ENCODE measurements at regions not wholly inside any gene's neighbourhood (a gene's known extent, or its start where the extent isn't known, plus 50 kb on each side); places are given as distances from the start of the nearest gene placed in this dataset.

- TF ChIP-seq TEAD4 (IDR thresholded peaks at IDR 0.05): no peak
- TF ChIP-seq, protein P1, sequence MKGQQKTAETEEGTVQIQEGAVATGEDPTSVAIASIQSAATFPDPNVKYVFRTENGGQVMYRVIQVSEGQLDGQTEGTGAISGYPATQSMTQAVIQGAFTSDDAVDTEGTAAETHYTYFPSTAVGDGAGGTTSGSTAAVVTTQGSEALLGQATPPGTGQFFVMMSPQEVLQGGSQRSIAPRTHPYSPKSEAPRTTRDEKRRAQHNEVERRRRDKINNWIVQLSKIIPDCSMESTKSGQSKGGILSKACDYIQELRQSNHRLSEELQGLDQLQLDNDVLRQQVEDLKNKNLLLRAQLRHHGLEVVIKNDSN (IDR thresholded peaks at IDR 0.05): no peak
- no peak for TF ChIP-seq TAF1 (IDR thresholded peaks at IDR 0.05; ENCODE audit: low read depth)
- no peak for TF ChIP-seq TCF12 (IDR thresholded peaks at IDR 0.05; ENCODE audit: low read depth)
- TF ChIP-seq EGR1 (IDR thresholded peaks at IDR 0.05): no peak
- TF ChIP-seq EP300 (IDR thresholded peaks at IDR 0.05; ENCODE audit: borderline replicate concordance): no peak
- no peak for TF ChIP-seq NFIC (IDR thresholded peaks at IDR 0.05)
- no peak for TF ChIP-seq YY1 (IDR thresholded peaks at IDR 0.05; ENCODE audit: low read depth)
Measured at GRCh38 chr2:43084699-43085091, 141.7 kb downstream of the ZFP36L2 start.

DNA sequence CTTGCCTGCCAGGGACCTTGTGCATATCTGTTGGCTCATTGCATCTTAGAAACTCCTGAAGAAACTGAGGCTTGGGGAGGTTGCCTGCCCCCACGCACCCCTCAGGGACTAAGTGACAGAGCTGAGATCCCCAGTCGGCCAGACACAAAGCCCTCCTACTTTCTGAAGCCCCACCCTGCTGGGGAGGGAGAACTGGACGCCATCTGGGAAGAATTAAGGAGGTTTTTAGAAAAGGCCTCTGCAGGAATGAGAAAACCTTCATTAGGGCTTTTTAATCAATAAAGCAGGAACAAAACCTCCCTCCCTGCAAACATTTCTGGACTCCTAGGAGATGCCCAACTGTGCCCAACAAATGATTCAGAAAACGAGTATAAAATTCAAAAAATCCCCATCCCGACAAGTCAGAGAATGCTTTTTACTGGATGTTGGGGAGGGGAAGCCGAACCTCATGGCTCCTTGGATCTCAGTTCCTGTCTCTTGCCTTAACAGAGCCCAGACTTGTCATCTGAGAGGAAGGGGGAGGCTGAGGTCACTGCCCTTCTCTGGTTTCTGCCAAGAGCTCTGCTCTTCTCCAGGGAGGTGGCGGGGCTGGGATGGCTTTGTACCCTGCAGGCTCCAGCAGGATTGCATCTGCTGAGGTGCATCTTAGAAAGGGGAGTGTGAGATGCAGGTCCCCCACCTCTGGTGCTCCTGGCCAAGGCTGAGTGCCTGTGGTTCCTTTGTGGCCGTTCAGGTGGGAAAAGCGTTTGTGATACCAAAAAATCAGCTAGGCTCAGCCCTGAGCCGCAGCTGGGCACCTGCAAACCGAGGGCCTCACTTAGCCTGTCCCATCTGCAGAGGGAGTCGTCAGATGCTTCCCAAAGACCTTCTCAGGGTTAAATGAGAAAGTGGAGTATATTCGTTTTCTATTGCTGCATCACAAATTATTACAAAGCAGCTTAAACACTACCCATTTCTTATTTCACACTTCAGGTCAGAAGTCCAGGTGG, 142.4 kb downstream of the ZFP36L2 start:
- TF ChIP-seq NFIC (IDR thresholded peaks at IDR 0.05) (0 out of 2 replicates have a peak, but pooled peaks have one; percentile 18), CREB1 (IDR thresholded peaks at IDR 0.05; ENCODE audit: low read depth) (no peak), RAD21 (IDR thresholded peaks at IDR 0.05; ENCODE audit: low read depth) (no peak), FOXM1 (IDR thresholded peaks at IDR 0.05; ENCODE audit: borderline replicate concordance, low read depth) (no peak), MAX (IDR thresholded peaks at IDR 0.05) (0 out of 2 replicates have a peak, but pooled peaks have one; percentile 19), YY1 (IDR thresholded peaks at IDR 0.05; ENCODE audit: low read depth) (no peak), TEAD4 (IDR thresholded peaks at IDR 0.05) (no peak), TCF12 (IDR thresholded peaks at IDR 0.05; ENCODE audit: low read depth) (no peak)
- TF ChIP-seq, protein P1 (IDR thresholded peaks at IDR 0.05): no peak
- TF ChIP-seq, protein P2, sequence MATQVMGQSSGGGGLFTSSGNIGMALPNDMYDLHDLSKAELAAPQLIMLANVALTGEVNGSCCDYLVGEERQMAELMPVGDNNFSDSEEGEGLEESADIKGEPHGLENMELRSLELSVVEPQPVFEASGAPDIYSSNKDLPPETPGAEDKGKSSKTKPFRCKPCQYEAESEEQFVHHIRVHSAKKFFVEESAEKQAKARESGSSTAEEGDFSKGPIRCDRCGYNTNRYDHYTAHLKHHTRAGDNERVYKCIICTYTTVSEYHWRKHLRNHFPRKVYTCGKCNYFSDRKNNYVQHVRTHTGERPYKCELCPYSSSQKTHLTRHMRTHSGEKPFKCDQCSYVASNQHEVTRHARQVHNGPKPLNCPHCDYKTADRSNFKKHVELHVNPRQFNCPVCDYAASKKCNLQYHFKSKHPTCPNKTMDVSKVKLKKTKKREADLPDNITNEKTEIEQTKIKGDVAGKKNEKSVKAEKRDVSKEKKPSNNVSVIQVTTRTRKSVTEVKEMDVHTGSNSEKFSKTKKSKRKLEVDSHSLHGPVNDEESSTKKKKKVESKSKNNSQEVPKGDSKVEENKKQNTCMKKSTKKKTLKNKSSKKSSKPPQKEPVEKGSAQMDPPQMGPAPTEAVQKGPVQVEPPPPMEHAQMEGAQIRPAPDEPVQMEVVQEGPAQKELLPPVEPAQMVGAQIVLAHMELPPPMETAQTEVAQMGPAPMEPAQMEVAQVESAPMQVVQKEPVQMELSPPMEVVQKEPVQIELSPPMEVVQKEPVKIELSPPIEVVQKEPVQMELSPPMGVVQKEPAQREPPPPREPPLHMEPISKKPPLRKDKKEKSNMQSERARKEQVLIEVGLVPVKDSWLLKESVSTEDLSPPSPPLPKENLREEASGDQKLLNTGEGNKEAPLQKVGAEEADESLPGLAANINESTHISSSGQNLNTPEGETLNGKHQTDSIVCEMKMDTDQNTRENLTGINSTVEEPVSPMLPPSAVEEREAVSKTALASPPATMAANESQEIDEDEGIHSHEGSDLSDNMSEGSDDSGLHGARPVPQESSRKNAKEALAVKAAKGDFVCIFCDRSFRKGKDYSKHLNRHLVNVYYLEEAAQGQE (IDR thresholded peaks at IDR 0.05; ENCODE audit: low read depth): no peak

- TF ChIP-seq, protein P1 (IDR thresholded peaks at IDR 0.05): no peak
- TF ChIP-seq MAX (IDR thresholded peaks at IDR 0.05): no peak
- no peak for TF ChIP-seq TEAD4 (IDR thresholded peaks at IDR 0.05)
- no peak for TF ChIP-seq CREB1 (IDR thresholded peaks at IDR 0.05; ENCODE audit: low read depth)
- no peak for TF ChIP-seq ZBTB7A (IDR thresholded peaks at IDR 0.05; ENCODE audit: low read depth)
- no peak for TF ChIP-seq CEBPB (IDR thresholded peaks at IDR 0.05)
- TF ChIP-seq TCF12 (IDR thresholded peaks at IDR 0.05; ENCODE audit: low read depth): no peak
- TF ChIP-seq TAF1 (IDR thresholded peaks at IDR 0.05; ENCODE audit: low read depth): no peak
- TF ChIP-seq EP300 (IDR thresholded peaks at IDR 0.05; ENCODE audit: borderline replicate concordance): no peak
- TF ChIP-seq FOXM1 (IDR thresholded peaks at IDR 0.05; ENCODE audit: borderline replicate concordance, low read depth): no peak
- TF ChIP-seq YY1 (IDR thresholded peaks at IDR 0.05; ENCODE audit: low read depth): no peak
Measured at GRCh38 chr2:43082903-43083677, 143.3 kb downstream of the ZFP36L2 start.

DNA sequence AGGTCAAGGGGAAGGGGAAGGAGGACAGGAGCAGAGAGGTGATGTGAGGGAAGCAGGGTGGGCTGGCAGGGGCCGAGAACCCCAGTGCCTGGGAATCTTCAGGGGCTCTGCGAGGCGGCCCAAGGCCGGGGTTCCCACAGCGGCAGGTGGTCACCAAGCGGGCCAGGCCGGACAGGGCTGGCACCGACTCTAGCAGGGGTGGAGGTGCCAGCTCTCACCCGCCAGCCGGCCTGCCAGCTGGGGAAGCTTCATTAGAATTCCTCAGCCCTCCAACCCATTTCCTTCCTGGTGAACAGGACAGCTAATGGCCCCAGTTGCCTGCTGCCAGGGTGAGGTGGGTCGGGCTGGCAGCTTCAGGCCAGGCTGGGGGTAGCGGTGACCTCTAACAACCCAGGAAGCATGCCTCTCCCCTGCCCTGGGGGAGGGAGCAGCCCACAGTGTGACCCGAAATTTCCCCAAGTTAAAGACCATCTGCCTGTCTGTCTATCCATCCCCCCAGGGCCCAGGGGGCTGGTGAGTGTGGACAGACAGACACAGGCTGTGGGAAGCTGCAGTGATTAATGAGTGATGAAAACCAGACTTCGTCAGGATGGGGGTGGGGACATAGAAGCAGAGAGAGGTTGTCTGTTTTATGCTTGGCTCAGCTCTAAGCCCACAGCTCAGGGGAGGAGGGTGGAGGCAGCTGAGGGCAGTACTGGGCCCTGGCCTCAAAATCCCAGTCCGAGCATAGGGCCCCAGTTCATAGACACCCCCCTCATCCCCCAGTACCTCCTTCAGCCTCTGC, 144.1 kb downstream of the ZFP36L2 start:
- TF ChIP-seq, protein P2 (IDR thresholded peaks at IDR 0.05; ENCODE audit: low read depth): no peak
- TF ChIP-seq MAX (IDR thresholded peaks at IDR 0.05): no peak
- no peak for TF ChIP-seq FOXM1 (IDR thresholded peaks at IDR 0.05; ENCODE audit: borderline replicate concordance, low read depth)
- no peak for TF ChIP-seq NFIC (IDR thresholded peaks at IDR 0.05)
- no peak for TF ChIP-seq EGR1 (IDR thresholded peaks at IDR 0.05)
- no peak for TF ChIP-seq EP300 (IDR thresholded peaks at IDR 0.05; ENCODE audit: borderline replicate concordance)
- TF ChIP-seq, protein P1 (IDR thresholded peaks at IDR 0.05): no peak
- no peak for TF ChIP-seq CREB1 (IDR thresholded peaks at IDR 0.05; ENCODE audit: low read depth)
- TF ChIP-seq ZBTB7A (IDR thresholded peaks at IDR 0.05; ENCODE audit: low read depth): no peak
- TF ChIP-seq CEBPB (IDR thresholded peaks at IDR 0.05): no peak
- TF ChIP-seq RAD21 (IDR thresholded peaks at IDR 0.05; ENCODE audit: low read depth): no peak
- no peak for TF ChIP-seq YY1 (IDR thresholded peaks at IDR 0.05; ENCODE audit: low read depth)

All from Ishikawa (cell line).